ENCODE measurements at regions not wholly inside any gene's neighbourhood (a gene's known extent, or its start where the extent isn't known, plus 50 kb on each side); places are given as distances from the start of the nearest gene placed in this dataset.
A peak's percentile ranks its signal among the peaks of the same experiment; 100 is the strongest.

DNA sequence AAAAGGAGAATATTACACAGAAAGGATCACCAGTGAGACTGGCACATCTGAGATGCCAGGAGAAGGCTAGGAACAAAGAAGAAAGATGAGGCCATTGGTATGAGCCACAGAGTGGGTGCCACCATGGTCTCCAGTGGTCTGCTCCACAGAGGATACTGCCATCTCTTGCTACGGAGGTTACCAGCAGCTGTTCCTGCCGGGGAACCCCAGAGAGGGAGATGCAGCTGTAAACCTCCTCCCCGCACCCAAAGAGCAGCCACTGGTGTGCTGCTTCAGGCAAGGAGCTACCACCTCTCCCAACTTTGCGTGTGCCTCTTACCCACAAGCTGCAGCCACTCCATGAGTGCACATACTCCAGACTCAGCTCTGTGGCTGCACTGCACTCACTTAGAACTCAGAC, 201.5 kb upstream of the RTL1 start:
- Histone ChIP-seq H3K27ac (no peak overlapping the region), H3K27me3 (no peaks in the 10 kb centered on the region), H3K4me1 (no peaks in the 10 kb centered on the region), H3K4me3 (no peak overlapping the region), H3K36me3 (no peaks in the 10 kb centered on the region), H3K9me3 (no peaks in the 10 kb centered on the region)
- intact Hi-C loops (cut with DNase I) = no loop called here
- TF ChIP-seq POLR2A (IDR thresholded peaks at IDR 0.05) = no peak
- TF ChIP-seq POLR2AphosphoS5 (IDR thresholded peaks at IDR 0.05; ENCODE audit: insufficient read depth in 1 of 2, low read depth in 1 of 2) = no peak
- TF ChIP-seq, protein P1, sequence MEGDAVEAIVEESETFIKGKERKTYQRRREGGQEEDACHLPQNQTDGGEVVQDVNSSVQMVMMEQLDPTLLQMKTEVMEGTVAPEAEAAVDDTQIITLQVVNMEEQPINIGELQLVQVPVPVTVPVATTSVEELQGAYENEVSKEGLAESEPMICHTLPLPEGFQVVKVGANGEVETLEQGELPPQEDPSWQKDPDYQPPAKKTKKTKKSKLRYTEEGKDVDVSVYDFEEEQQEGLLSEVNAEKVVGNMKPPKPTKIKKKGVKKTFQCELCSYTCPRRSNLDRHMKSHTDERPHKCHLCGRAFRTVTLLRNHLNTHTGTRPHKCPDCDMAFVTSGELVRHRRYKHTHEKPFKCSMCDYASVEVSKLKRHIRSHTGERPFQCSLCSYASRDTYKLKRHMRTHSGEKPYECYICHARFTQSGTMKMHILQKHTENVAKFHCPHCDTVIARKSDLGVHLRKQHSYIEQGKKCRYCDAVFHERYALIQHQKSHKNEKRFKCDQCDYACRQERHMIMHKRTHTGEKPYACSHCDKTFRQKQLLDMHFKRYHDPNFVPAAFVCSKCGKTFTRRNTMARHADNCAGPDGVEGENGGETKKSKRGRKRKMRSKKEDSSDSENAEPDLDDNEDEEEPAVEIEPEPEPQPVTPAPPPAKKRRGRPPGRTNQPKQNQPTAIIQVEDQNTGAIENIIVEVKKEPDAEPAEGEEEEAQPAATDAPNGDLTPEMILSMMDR (IDR thresholded peaks at IDR 0.05) = no peak
- DNase-seq (ENCODE audit: extremely low spot score in 2 of 2) = no peak

DNA sequence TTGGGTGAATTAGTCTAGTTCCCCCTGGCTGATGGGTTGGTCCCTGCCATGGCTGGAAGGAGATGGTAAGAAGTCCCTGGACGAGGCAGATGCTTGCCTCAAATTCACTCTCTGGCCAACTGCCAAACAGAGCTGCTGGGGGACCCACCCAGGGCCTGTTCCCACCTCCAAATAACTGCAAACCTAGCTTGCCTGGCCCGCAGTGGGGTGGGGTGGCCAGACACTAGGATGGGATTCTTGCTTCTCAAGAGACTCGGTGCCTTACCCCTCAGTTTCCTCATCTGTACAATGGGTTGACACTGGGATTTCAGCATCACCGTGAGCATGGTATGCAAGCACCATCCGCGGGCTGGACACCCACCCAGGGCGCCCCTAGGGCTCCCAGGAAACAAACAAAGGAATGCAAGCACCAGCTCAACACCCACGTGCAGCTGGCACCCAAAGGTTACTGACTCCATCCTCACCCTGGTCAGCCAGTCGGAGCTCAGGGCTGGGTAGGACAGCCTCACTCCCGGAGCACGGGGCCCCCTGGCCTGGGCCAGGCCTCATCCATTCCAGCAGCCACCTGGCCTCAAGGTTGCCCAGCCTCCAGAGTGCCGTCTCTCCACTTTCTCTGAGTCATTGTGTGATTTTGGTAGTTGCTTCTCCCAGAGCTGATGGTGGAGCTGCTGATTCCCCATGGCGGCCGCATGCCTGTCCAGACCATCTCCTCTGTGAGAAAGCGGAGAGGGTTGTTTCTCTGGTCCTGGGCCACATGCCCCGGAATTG, 205.2 kb upstream of the RTL1 start:
- TF ChIP-seq, protein P1 (IDR thresholded peaks at IDR 0.05) = no peak
- TF ChIP-seq POLR2AphosphoS5 (IDR thresholded peaks at IDR 0.05; ENCODE audit: insufficient read depth in 1 of 2, low read depth in 1 of 2) = no peak
- TF ChIP-seq POLR2A (IDR thresholded peaks at IDR 0.05) = no peak
- no peaks in the 10 kb centered on the region for H3K9me3 ChIP-seq
- intact Hi-C loops (cut with DNase I) = no loop called here
- no peak overlapping the region for H3K4me3 ChIP-seq
- peak; percentile 74 to 95 for DNase-seq (ENCODE audit: extremely low spot score in 2 of 2)
- no peak overlapping the region for H3K27ac ChIP-seq
- H3K27me3 ChIP-seq = no peaks in the 10 kb centered on the region
- no peaks in the 10 kb centered on the region for H3K36me3 ChIP-seq
- no peaks in the 10 kb centered on the region for H3K4me1 ChIP-seq

DNA sequence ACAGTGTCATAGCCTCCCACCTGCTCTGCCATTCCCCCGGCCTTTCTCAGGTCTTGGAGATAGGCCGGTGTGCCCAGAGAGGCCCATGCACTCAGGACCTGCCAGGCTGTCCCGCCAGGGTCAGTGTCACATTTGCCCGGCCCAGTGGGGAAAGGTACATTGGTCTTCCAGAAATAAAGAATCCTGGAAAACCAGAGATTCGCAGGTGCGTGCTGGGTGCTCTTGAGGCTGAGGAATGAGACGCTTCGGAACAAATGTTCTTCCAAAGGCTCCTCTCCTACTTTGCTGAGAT, 205.8 kb upstream of the RTL1 start:
- no peak for TF ChIP-seq POLR2A (IDR thresholded peaks at IDR 0.05)
- TF ChIP-seq, protein P1 (IDR thresholded peaks at IDR 0.05) = no peak
- TF ChIP-seq POLR2AphosphoS5 (IDR thresholded peaks at IDR 0.05; ENCODE audit: insufficient read depth in 1 of 2, low read depth in 1 of 2) = no peak
- no peaks in the 10 kb centered on the region for H3K4me1 ChIP-seq
- H3K27me3 ChIP-seq = no peaks in the 10 kb centered on the region
- H3K9me3 ChIP-seq = no peaks in the 10 kb centered on the region
- no peak overlapping the region for H3K27ac ChIP-seq
- H3K4me3 ChIP-seq = no peak overlapping the region
- peak in 1 of 2 donors; percentile 65 for DNase-seq (ENCODE audit: extremely low spot score in 2 of 2)
- no peaks in the 10 kb centered on the region for H3K36me3 ChIP-seq
- intact Hi-C loops (cut with DNase I) = no loop called here

GRCh38 chr14:101109981-101110728, 206.6 kb upstream of the RTL1 start:
- TF ChIP-seq POLR2AphosphoS5 (IDR thresholded peaks at IDR 0.05; ENCODE audit: insufficient read depth in 1 of 2, low read depth in 1 of 2) (no peak), POLR2A (IDR thresholded peaks at IDR 0.05) (no peak)
- TF ChIP-seq, protein P1 (IDR thresholded peaks at IDR 0.05) = no peak
- no peaks in the 10 kb centered on the region for H3K9me3 ChIP-seq
- no peaks in the 10 kb centered on the region for H3K36me3 ChIP-seq
- H3K4me3 ChIP-seq = no peak overlapping the region
- no peak overlapping the region for H3K27ac ChIP-seq
- peak; percentile 64 to 82 for DNase-seq (ENCODE audit: extremely low spot score in 2 of 2)
- H3K27me3 ChIP-seq = no peaks in the 10 kb centered on the region
- intact Hi-C loops (cut with DNase I) = no loop called here
- H3K4me1 ChIP-seq = no peaks in the 10 kb centered on the region

Data from vagina (tissue), 2 donors.